ENCODE measurements at regions not wholly inside any gene's neighbourhood (a gene's known extent, or its start where the extent isn't known, plus 50 kb on each side); places are given as distances from the start of the nearest gene placed in this dataset.

GRCh38 chr4:144456196-144456595 is 189.8 kb upstream of the HHIP start:
- Histone ChIP-seq H2BK12ac (ENCODE audit: low read length) (no peak overlapping the region), H2AK5ac (ENCODE audit: low read depth, low read length) (no peak overlapping the region), H2BK5ac (ENCODE audit: low read length) (no peak overlapping the region), H3K79me1 (ENCODE audit: low read depth, low read length) (no peaks in the 10 kb centered on the region), H3K9ac (ENCODE audit: low read depth, low read length, poor library complexity) (no peak overlapping the region), H4K91ac (ENCODE audit: low read depth, low read length, poor library complexity) (no peak overlapping the region), H3K23ac (ENCODE audit: low read depth, low read length, poor library complexity) (no peak overlapping the region), H2BK120ac (ENCODE audit: low read depth, low read length) (no peak overlapping the region), H3K27ac (replicated peaks; ENCODE audit: low read length) (no peak overlapping the region), H3K9me3 (replicated peaks in 1 of 2; ENCODE audit: control insufficient read depth in 2 of 2, insufficient read depth in 1 of 2, low read depth in 1 of 2, low read length in 2 of 2) (no peaks in the 10 kb centered on the region), H3K36me3 (replicated peaks in 1 of 2; ENCODE audit: control insufficient read depth in 2 of 2, insufficient read depth in 2 of 2, low read length in 2 of 2) (no peaks in the 10 kb centered on the region), H3K4me3 (ENCODE audit: low read length in 2 of 2) (no peak overlapping the region), H4K8ac (ENCODE audit: low read depth, low read length) (no peak overlapping the region), H3K18ac (ENCODE audit: low read length) (no peak overlapping the region), H3K14ac (ENCODE audit: low read length) (no peak overlapping the region), H3K27me3 (ENCODE audit: control insufficient read depth in 3 of 3, insufficient read depth in 3 of 3, low read depth in 1 of 3, low read length in 3 of 3) (no peaks in the 10 kb centered on the region), H3K4me1 (ENCODE audit: control insufficient read depth in 2 of 2, insufficient read depth in 1 of 2, low read depth in 1 of 2, low read length in 2 of 2) (no peaks in the 10 kb centered on the region), H2BK15ac (ENCODE audit: low read length) (no peak overlapping the region), H3K4ac (ENCODE audit: low read length) (no peak overlapping the region), H2AFZ (ENCODE audit: low read length) (no peak overlapping the region), H3K4me2 (ENCODE audit: insufficient read depth, low read length, poor library complexity, severe bottlenecking) (no peak overlapping the region)
- no peak for DNase-seq (ENCODE audit: low spot score)
- no CpG with 5 or more reads among the region's 2 CpGs for WGBS, 2 donors (ENCODE audit: extremely low coverage in 2 of 2, insufficient read length in 2 of 2, insufficient replicate concordance in 1 of 2)

- Histone ChIP-seq H3K23ac (ENCODE audit: low read depth, low read length, poor library complexity) (no peak overlapping the region), H2BK5ac (ENCODE audit: low read length) (no peak overlapping the region), H2AK5ac (ENCODE audit: low read depth, low read length) (no peak overlapping the region), H2AFZ (ENCODE audit: low read length) (no peak overlapping the region), H4K8ac (ENCODE audit: low read depth, low read length) (no peak overlapping the region), H3K4me2 (ENCODE audit: insufficient read depth, low read length, poor library complexity, severe bottlenecking) (no peak overlapping the region), H3K27me3 (ENCODE audit: control insufficient read depth in 3 of 3, insufficient read depth in 3 of 3, low read depth in 1 of 3, low read length in 3 of 3) (no peaks in the 10 kb centered on the region), H3K79me1 (ENCODE audit: low read depth, low read length) (no peaks in the 10 kb centered on the region), H3K36me3 (replicated peaks in 1 of 2; ENCODE audit: control insufficient read depth in 2 of 2, insufficient read depth in 2 of 2, low read length in 2 of 2) (no peaks in the 10 kb centered on the region), H4K91ac (ENCODE audit: low read depth, low read length, poor library complexity) (no peak overlapping the region), H3K4ac (ENCODE audit: low read length) (no peak overlapping the region), H2BK120ac (ENCODE audit: low read depth, low read length) (no peak overlapping the region), H3K27ac (replicated peaks; ENCODE audit: low read length) (no peak overlapping the region), H3K18ac (ENCODE audit: low read length) (no peak overlapping the region), H3K4me1 (ENCODE audit: control insufficient read depth in 2 of 2, insufficient read depth in 1 of 2, low read depth in 1 of 2, low read length in 2 of 2) (peaks cover 0 to 1% of the 10 kb centered on the region in 2 donors), H3K4me3 (ENCODE audit: low read length in 2 of 2) (no peak overlapping the region), H3K9ac (ENCODE audit: low read depth, low read length, poor library complexity) (no peak overlapping the region), H2BK15ac (ENCODE audit: low read length) (no peak overlapping the region), H2BK12ac (ENCODE audit: low read length) (no peak overlapping the region), H3K14ac (ENCODE audit: low read length) (no peak overlapping the region), H3K9me3 (replicated peaks in 1 of 2; ENCODE audit: control insufficient read depth in 2 of 2, insufficient read depth in 1 of 2, low read depth in 1 of 2, low read length in 2 of 2) (no peaks in the 10 kb centered on the region)
- no peak for DNase-seq (ENCODE audit: low spot score)
- WGBS, 2 donors (ENCODE audit: extremely low coverage in 2 of 2, insufficient read length in 2 of 2, insufficient replicate concordance in 1 of 2): no CpG with 5 or more reads among the region's 5 CpGs
Observed at GRCh38 chr4:144461906-144462305, 184.1 kb upstream of the HHIP start.

- H3K4me1 ChIP-seq (ENCODE audit: control insufficient read depth in 2 of 2, insufficient read depth in 1 of 2, low read depth in 1 of 2, low read length in 2 of 2): peaks cover 0 to 1% of the 10 kb centered on the region in 2 donors
- no peak overlapping the region for H2BK15ac ChIP-seq (ENCODE audit: low read length)
- no peak overlapping the region for H3K14ac ChIP-seq (ENCODE audit: low read length)
- DNase-seq (ENCODE audit: low spot score): no peak
- no peak overlapping the region for H3K18ac ChIP-seq (ENCODE audit: low read length)
- H3K23ac ChIP-seq (ENCODE audit: low read depth, low read length, poor library complexity): no peak overlapping the region
- H3K27ac ChIP-seq (replicated peaks; ENCODE audit: low read length): no peak overlapping the region
- no peak overlapping the region for H4K91ac ChIP-seq (ENCODE audit: low read depth, low read length, poor library complexity)
- no peaks in the 10 kb centered on the region for H3K79me1 ChIP-seq (ENCODE audit: low read depth, low read length)
- no peak overlapping the region for H3K4me2 ChIP-seq (ENCODE audit: insufficient read depth, low read length, poor library complexity, severe bottlenecking)
- H2AK5ac ChIP-seq (ENCODE audit: low read depth, low read length): no peak overlapping the region
- no peak overlapping the region for H3K4me3 ChIP-seq (ENCODE audit: low read length in 2 of 2)
- no peak overlapping the region for H2BK12ac ChIP-seq (ENCODE audit: low read length)
- H2AFZ ChIP-seq (ENCODE audit: low read length): peak overlapping the region; percentile 14
- H2BK120ac ChIP-seq (ENCODE audit: low read depth, low read length): no peak overlapping the region
- no peak overlapping the region for H3K9ac ChIP-seq (ENCODE audit: low read depth, low read length, poor library complexity)
- no peaks in the 10 kb centered on the region for H3K36me3 ChIP-seq (replicated peaks in 1 of 2; ENCODE audit: control insufficient read depth in 2 of 2, insufficient read depth in 2 of 2, low read length in 2 of 2)
- H2BK5ac ChIP-seq (ENCODE audit: low read length): no peak overlapping the region
- H3K4ac ChIP-seq (ENCODE audit: low read length): no peak overlapping the region
- no peak overlapping the region for H4K8ac ChIP-seq (ENCODE audit: low read depth, low read length)
- no CpG with 5 or more reads among the region's 1 CpG for WGBS, 2 donors (ENCODE audit: extremely low coverage in 2 of 2, insufficient read length in 2 of 2, insufficient replicate concordance in 1 of 2)
- H3K9me3 ChIP-seq (replicated peaks in 1 of 2; ENCODE audit: control insufficient read depth in 2 of 2, insufficient read depth in 1 of 2, low read depth in 1 of 2, low read length in 2 of 2): no peaks in the 10 kb centered on the region
- H3K27me3 ChIP-seq (ENCODE audit: control insufficient read depth in 3 of 3, insufficient read depth in 3 of 3, low read depth in 1 of 3, low read length in 3 of 3): no peaks in the 10 kb centered on the region
Observed at GRCh38 chr4:144463236-144463635, 182.7 kb upstream of the HHIP start.

GRCh38 chr4:144463896-144464295 is 182.1 kb upstream of the HHIP start:
- Histone ChIP-seq H3K4ac (ENCODE audit: low read length) (no peak overlapping the region), H2BK120ac (ENCODE audit: low read depth, low read length) (no peak overlapping the region)

More at GRCh38 chr4:144463896-144464295, 182.1 kb upstream of the HHIP start:
- Histone ChIP-seq H3K18ac (ENCODE audit: low read length) (no peak overlapping the region), H3K9ac (ENCODE audit: low read depth, low read length, poor library complexity) (no peak overlapping the region), H3K4me3 (ENCODE audit: low read length in 2 of 2) (no peak overlapping the region), H3K4me1 (ENCODE audit: control insufficient read depth in 2 of 2, insufficient read depth in 1 of 2, low read depth in 1 of 2, low read length in 2 of 2) (peaks cover 0 to 1% of the 10 kb centered on the region in 2 donors), H4K8ac (ENCODE audit: low read depth, low read length) (no peak overlapping the region), H3K9me3 (replicated peaks in 1 of 2; ENCODE audit: control insufficient read depth in 2 of 2, insufficient read depth in 1 of 2, low read depth in 1 of 2, low read length in 2 of 2) (no peaks in the 10 kb centered on the region), H3K23ac (ENCODE audit: low read depth, low read length, poor library complexity) (no peak overlapping the region), H3K36me3 (replicated peaks in 1 of 2; ENCODE audit: control insufficient read depth in 2 of 2, insufficient read depth in 2 of 2, low read length in 2 of 2) (no peaks in the 10 kb centered on the region), H3K27me3 (ENCODE audit: control insufficient read depth in 3 of 3, insufficient read depth in 3 of 3, low read depth in 1 of 3, low read length in 3 of 3) (no peaks in the 10 kb centered on the region), H2BK12ac (ENCODE audit: low read length) (no peak overlapping the region), H2BK5ac (ENCODE audit: low read length) (no peak overlapping the region), H2AFZ (ENCODE audit: low read length) (peak overlapping the region; percentile 63), H4K91ac (ENCODE audit: low read depth, low read length, poor library complexity) (no peak overlapping the region), H3K27ac (replicated peaks; ENCODE audit: low read length) (no peak overlapping the region), H3K79me1 (ENCODE audit: low read depth, low read length) (no peaks in the 10 kb centered on the region), H2BK15ac (ENCODE audit: low read length) (no peak overlapping the region), H3K4me2 (ENCODE audit: insufficient read depth, low read length, poor library complexity, severe bottlenecking) (no peak overlapping the region), H3K14ac (ENCODE audit: low read length) (no peak overlapping the region), H2AK5ac (ENCODE audit: low read depth, low read length) (no peak overlapping the region)
- WGBS, 2 donors (ENCODE audit: extremely low coverage in 2 of 2, insufficient read length in 2 of 2, insufficient replicate concordance in 1 of 2): no CpG with 5 or more reads among the region's 7 CpGs
- DNase-seq (ENCODE audit: low spot score): no peak
